Naive thymus-derived CD4-positive, alpha-beta T cell (primary cell): ENCODE measurements at regions not wholly inside any gene's neighbourhood (a gene's known extent, or its start where the extent isn't known, plus 50 kb on each side); places are given as distances from the start of the nearest gene placed in this dataset.
"Not testable (repeated sequence)": the region's sequence is repeated elsewhere in the genome, so short reads cannot be mapped to it uniquely, and the experiment has no call there.

Experiments
- ATAC-seq: fragments of 150-1000 bp; cut with Tn5 transposase; 2 replicates; pipeline ENCODE4 v1.10.0; 2021; ENCODE audit warnings: mild to moderate bottlenecking, moderate library complexity
- CTCF ChIA-PET: fragments of 350-600 bp; sonication (Branson Sonifier 250); formaldehyde crosslinking; loops from one replicate; lab custom pipeline; 2021; ENCODE audit warnings: antibody characterized with exemption; lab: Charles Lee
- POLR2A ChIA-PET: fragments of 350-600 bp; sonication (Branson Sonifier 250); formaldehyde crosslinking; loops from one replicate; lab custom pipeline; 2021; ENCODE audit warnings: antibody characterized with exemption, inconsistent platforms; lab: Charles Lee
- DNase-seq, 9 donors: peaks; one replicate each; pipeline versions ENCODE4 v3.0.0 to v3.0.0-alpha.2; 2020 to 2022; ENCODE audit warnings: mixed read lengths in 1 of 9
- H3K27ac ChIP-seq: one replicate; pipeline ENCODE4 v1.7.0; 2013; ENCODE audit warnings: mild to moderate bottlenecking, low read depth, low read length, moderate library complexity
- H3K27me3 ChIP-seq, 2 donors: one replicate each; pipeline ENCODE4 v1.7.0; 2013; ENCODE audit warnings: low read length in 2 of 2, mild to moderate bottlenecking in 2 of 2, moderate library complexity in 2 of 2; ENCODE audit not compliant: control insufficient read depth in 2 of 2, insufficient read depth in 2 of 2
- H3K36me3 ChIP-seq, 3 experiments: 1 replicate in 2 of 3; 2 replicates in 1 of 3; pipeline ENCODE4 v1.7.0; 2013; ENCODE audit warnings: low read length in 3 of 3, mild to moderate bottlenecking in 3 of 3, moderate library complexity in 1 of 3; ENCODE audit not compliant: insufficient read depth in 3 of 3, control insufficient read depth in 2 of 3
- H3K4me1 ChIP-seq, 2 donors: one replicate each; pipeline ENCODE4 v1.7.0; 2013; ENCODE audit warnings: low read length in 2 of 2, mild to moderate bottlenecking in 2 of 2, moderate library complexity in 1 of 2; ENCODE audit not compliant: control insufficient read depth in 2 of 2, insufficient read depth in 2 of 2
- H3K4me3 ChIP-seq: 2 replicates; pipeline ENCODE4 v1.7.0; 2013; ENCODE audit warnings: mild to moderate bottlenecking, low read length
- H3K9me3 ChIP-seq, 3 experiments: 1 replicate in 2 of 3; 2 replicates in 1 of 3; pipeline ENCODE4 v1.7.0; 2013; ENCODE audit warnings: low read length in 3 of 3; ENCODE audit not compliant: control insufficient read depth in 2 of 3
- H3K27ac Mint-ChIP-seq, 9 donors: one replicate each; pipeline ENCODE4 v1.8.0; 2020 to 2022; ENCODE audit warnings: mixed read lengths in 9 of 9, mild to moderate bottlenecking in 8 of 9, moderate library complexity in 5 of 9, inconsistent platforms in 2 of 9
- H3K27me3 Mint-ChIP-seq, 5 donors: one replicate each; pipeline ENCODE4 v1.8.0; 2021 to 2022; ENCODE audit warnings: mixed read lengths in 5 of 5, mild to moderate bottlenecking in 1 of 5
- H3K36me3 Mint-ChIP-seq, 5 donors: one replicate each; pipeline ENCODE4 v1.8.0; 2020 to 2022; ENCODE audit warnings: mixed read lengths in 5 of 5, mild to moderate bottlenecking in 3 of 5, inconsistent platforms in 1 of 5
- H3K4me1 Mint-ChIP-seq, 7 donors: one replicate each; pipeline ENCODE4 v1.8.0; 2020 to 2022; ENCODE audit warnings: mixed read lengths in 7 of 7, mild to moderate bottlenecking in 3 of 7, inconsistent platforms in 1 of 7
- H3K4me3 Mint-ChIP-seq, 10 donors: one replicate each; pipeline ENCODE4 v1.8.0; 2020 to 2022; ENCODE audit warnings: mild to moderate bottlenecking in 10 of 10, mixed read lengths in 10 of 10, moderate library complexity in 6 of 10, inconsistent platforms in 2 of 10
- H3K9me3 Mint-ChIP-seq, 11 donors: one replicate each; pipeline ENCODE4 v1.8.0; 2020 to 2022; ENCODE audit warnings: mixed read lengths in 11 of 11, mild to moderate bottlenecking in 4 of 11, inconsistent platforms in 1 of 11, moderate library complexity in 1 of 11
- intact Hi-C, 2 donors: fragments of 100-400 bp; cut with micrococcal nuclease; formaldehyde crosslinking; loops; one replicate each; pipeline ENCODE4 v1.15.1; 2023

GRCh38 chr1:118485757-118486156, 300.7 kb upstream of the SPAG17 start:
- no peaks in the 10 kb centered on the region for H3K36me3 Mint-ChIP-seq
- Histone ChIP-seq H3K27ac (no peak overlapping the region), H3K36me3 (no peaks in the 10 kb centered on the region), H3K27me3 (no peaks in the 10 kb centered on the region), H3K9me3 (no peaks in the 10 kb centered on the region), H3K4me3 (no peak overlapping the region), H3K4me1 (no peaks in the 10 kb centered on the region)
- no peak overlapping the region for H3K4me3 Mint-ChIP-seq
- intact Hi-C loops, result no loop called here
- H3K9me3 Mint-ChIP-seq, result peaks cover 1 to 24% (median 10%) of the 10 kb centered on the region in 11 donors
- H3K27ac Mint-ChIP-seq, result no peak overlapping the region
- ATAC-seq (no peak), DNase-seq (no peak)
- no peaks in the 10 kb centered on the region for H3K4me1 Mint-ChIP-seq
- peaks cover 0 to 3% (median 0%) of the 10 kb centered on the region in 5 donors for H3K27me3 Mint-ChIP-seq
- ChIA-PET CTCF (no interaction called here), POLR2A (no interaction called here)

DNA sequence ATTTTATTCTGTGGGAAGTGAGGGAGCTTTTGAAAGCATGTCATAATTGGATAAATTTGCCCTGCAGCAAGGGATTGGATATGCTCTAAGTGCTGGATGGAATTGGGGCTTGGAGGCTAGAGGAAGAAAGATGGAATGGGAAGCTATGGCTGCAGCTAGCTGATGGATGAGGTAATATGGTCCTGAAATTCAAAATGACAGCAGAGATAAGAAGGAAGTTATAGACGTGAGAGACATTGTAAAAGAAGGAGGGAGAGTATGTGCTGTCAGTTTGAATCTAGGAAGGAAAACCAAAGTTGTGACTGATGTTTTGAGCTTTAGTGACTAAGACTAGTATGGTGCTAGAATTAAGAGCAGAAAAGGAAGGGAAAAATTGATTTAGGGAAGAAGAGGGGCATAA, 299.9 kb upstream of the SPAG17 start:
- ChIA-PET CTCF (interaction anchor here (0.7 kb wide), 1 partner anchor 162 kb away, joined by 4 read pairs; no protein-coding TSS in a partner anchor), POLR2A (no interaction called here)
- intact Hi-C loops, result no loop called here
- no peaks in the 10 kb centered on the region for H3K4me1 ChIP-seq
- H3K9me3 Mint-ChIP-seq, result peaks cover 1 to 24% (median 10%) of the 10 kb centered on the region in 11 donors
- no peak overlapping the region for H3K27ac Mint-ChIP-seq
- H3K36me3 Mint-ChIP-seq, result no peaks in the 10 kb centered on the region
- no peaks in the 10 kb centered on the region for H3K9me3 ChIP-seq
- H3K27ac ChIP-seq, result no peak overlapping the region
- DNase-seq, result no peak
- no peak overlapping the region for H3K4me3 Mint-ChIP-seq
- H3K36me3 ChIP-seq, result no peaks in the 10 kb centered on the region
- peaks cover 0 to 3% (median 0%) of the 10 kb centered on the region in 5 donors for H3K27me3 Mint-ChIP-seq
- H3K4me1 Mint-ChIP-seq, result no peaks in the 10 kb centered on the region
- ATAC-seq, result no peak
- H3K4me3 ChIP-seq, result no peak overlapping the region
- no peaks in the 10 kb centered on the region for H3K27me3 ChIP-seq

- H3K36me3 ChIP-seq, result no peaks in the 10 kb centered on the region
- ATAC-seq (no peak), DNase-seq (no peak)
- no peaks in the 10 kb centered on the region for H3K36me3 Mint-ChIP-seq
- H3K4me3 Mint-ChIP-seq, result no peak overlapping the region
- no peaks in the 10 kb centered on the region for H3K4me1 ChIP-seq
- no peaks in the 10 kb centered on the region for H3K27me3 ChIP-seq
- peaks cover 0 to 23% (median 10%) of the 10 kb centered on the region in 11 donors for H3K9me3 Mint-ChIP-seq
- H3K4me3 ChIP-seq, result no peak overlapping the region
- H3K4me1 Mint-ChIP-seq, result no peaks in the 10 kb centered on the region
- POLR2A ChIA-PET, result no interaction called here
- H3K27ac Mint-ChIP-seq, result no peak overlapping the region
- peaks cover 0 to 3% (median 0%) of the 10 kb centered on the region in 5 donors for H3K27me3 Mint-ChIP-seq
- intact Hi-C loops, result no loop called here
- CTCF ChIA-PET, result no interaction called here
- H3K27ac ChIP-seq, result no peak overlapping the region
- no peaks in the 10 kb centered on the region for H3K9me3 ChIP-seq
Measured at GRCh38 chr1:118483245-118484006, 298.4 kb upstream of the SPAG17 start.

DNA sequence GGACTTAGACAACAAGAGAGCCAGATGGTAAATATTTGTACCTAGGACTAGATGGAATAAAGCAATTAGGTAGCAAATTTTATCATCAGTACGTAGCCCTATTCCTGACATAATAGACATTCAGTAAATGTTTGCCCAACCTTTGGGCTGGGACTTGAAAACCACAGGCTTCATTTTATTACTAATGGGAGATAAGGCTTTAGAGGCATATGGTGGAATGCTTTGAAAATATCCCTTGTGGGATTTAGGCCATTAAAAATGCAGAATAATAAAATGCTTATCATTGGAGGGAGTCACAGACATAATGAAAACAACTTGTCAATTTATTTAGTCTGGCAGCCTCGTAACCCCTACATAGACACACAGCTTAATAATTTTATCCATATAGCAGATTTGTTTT, 296.1 kb upstream of the SPAG17 start:
- Mint-ChIP-seq H3K9me3 (peaks cover 2 to 23% (median 11%) of the 10 kb centered on the region in 11 donors), H3K4me1 (no peaks in the 10 kb centered on the region), H3K27ac (no peak overlapping the region), H3K4me3 (no peak overlapping the region), H3K27me3 (no peaks in the 10 kb centered on the region), H3K36me3 (no peaks in the 10 kb centered on the region)
- Histone ChIP-seq H3K27ac (no peak overlapping the region), H3K27me3 (no peaks in the 10 kb centered on the region), H3K4me1 (no peaks in the 10 kb centered on the region), H3K9me3 (no peaks in the 10 kb centered on the region), H3K4me3 (no peak overlapping the region), H3K36me3 (no peaks in the 10 kb centered on the region)
- ATAC-seq (no peak), DNase-seq (no peak)
- intact Hi-C loops, result no loop called here
- CTCF ChIA-PET, result no interaction called here
- POLR2A ChIA-PET, result no interaction called here

- no peak for DNase-seq
- Histone ChIP-seq H3K36me3 (no peaks in the 10 kb centered on the region), H3K4me1 (no peaks in the 10 kb centered on the region), H3K27me3 (no peaks in the 10 kb centered on the region), H3K9me3 (no peaks in the 10 kb centered on the region), H3K4me3 (no peak overlapping the region), H3K27ac (no peak overlapping the region)
- Mint-ChIP-seq H3K27me3 (no peaks in the 10 kb centered on the region), H3K36me3 (no peaks in the 10 kb centered on the region), H3K27ac (no peak overlapping the region), H3K9me3 (peaks cover 5 to 27% (median 7%) of the 10 kb centered on the region in 11 donors), H3K4me1 (no peaks in the 10 kb centered on the region), H3K4me3 (no peak overlapping the region)
- intact Hi-C loops, result loop anchor here in 1 of 2 donors (2.0 kb wide), 1 partner anchor 53 kb away; no protein-coding TSS in a partner anchor
- no peak for ATAC-seq
- CTCF ChIA-PET, result no interaction called here
- POLR2A ChIA-PET, result no interaction called here
Measured at GRCh38 chr1:118479351-118479750, 294.3 kb upstream of the SPAG17 start.

- Mint-ChIP-seq H3K4me3 (no peak overlapping the region), H3K36me3 (no peaks in the 10 kb centered on the region), H3K27ac (no peak overlapping the region), H3K27me3 (no peaks in the 10 kb centered on the region), H3K4me1 (no peaks in the 10 kb centered on the region), H3K9me3 (peaks cover 2 to 28% (median 8%) of the 10 kb centered on the region in 11 donors)
- ChIA-PET POLR2A (no interaction called here), CTCF (no interaction called here)
- Histone ChIP-seq H3K36me3 (no peaks in the 10 kb centered on the region), H3K27me3 (no peaks in the 10 kb centered on the region), H3K9me3 (no peaks in the 10 kb centered on the region), H3K27ac (no peak overlapping the region), H3K4me1 (no peaks in the 10 kb centered on the region), H3K4me3 (no peak overlapping the region)
- intact Hi-C loops, result no loop called here
- ATAC-seq (no peak), DNase-seq (no peak)
Measured at GRCh38 chr1:118473825-118474224, 288.8 kb upstream of the SPAG17 start.

- H3K27ac ChIP-seq, H3K4me1 Mint-ChIP-seq, H3K27me3 ChIP-seq, CTCF ChIA-PET, H3K27me3 Mint-ChIP-seq, H3K36me3 ChIP-seq, H3K9me3 ChIP-seq, H3K36me3 Mint-ChIP-seq, H3K4me1 ChIP-seq, H3K4me3 ChIP-seq, ATAC-seq, H3K4me3 Mint-ChIP-seq, intact Hi-C loops, DNase-seq, H3K27ac Mint-ChIP-seq, POLR2A ChIA-PET: not testable (repeated sequence)
- peaks cover 0 to 59% (median 9%) of the 10 kb centered on the region in 11 donors for H3K9me3 Mint-ChIP-seq
Measured at GRCh38 chr1:118464460-118464859, 279.4 kb upstream of the SPAG17 start.
